Small intestine (tissue), 7 donors: ENCODE measurements at regions not wholly inside any gene's neighbourhood (a gene's known extent, or its start where the extent isn't known, plus 50 kb on each side); places are given as distances from the start of the nearest gene placed in this dataset.

ENCODE experiments used
- DNase-seq, 2 donors: peaks; one replicate each; pipeline versions ENCODE4 v3.0.0 to v3.0.0-alpha.2; 2013
- FAIRE-seq: peaks from 2 replicates; lab custom pipeline; 2012; peaks lifted over from hg19 to GRCh38; lab: Jason Lieb, UNC
- H3K27ac ChIP-seq, 3 donors: one replicate each; pipeline ENCODE4 v1.5.1; 2013; ENCODE audit warnings: low read length in 2 of 3, mild to moderate bottlenecking in 2 of 3, control low read depth in 1 of 3, inconsistent platforms in 1 of 3, low read depth in 1 of 3, moderate library complexity in 1 of 3
- H3K27me3 ChIP-seq, 3 donors: one replicate each; pipeline ENCODE4 v1.6.1; 2013; ENCODE audit warnings: low read length in 3 of 3, inconsistent platforms in 1 of 3; ENCODE audit not compliant: control insufficient read depth in 3 of 3, insufficient read depth in 3 of 3
- H3K36me3 ChIP-seq, 3 donors: one replicate each; pipeline ENCODE4 v1.6.1; 2013; ENCODE audit warnings: low read length in 3 of 3, inconsistent platforms in 1 of 3, low read depth in 1 of 3, mild to moderate bottlenecking in 1 of 3, moderate library complexity in 1 of 3; ENCODE audit not compliant: control insufficient read depth in 3 of 3, insufficient read depth in 2 of 3
- H3K4me1 ChIP-seq, 3 donors: one replicate each; pipeline ENCODE4 v1.6.1; 2013; ENCODE audit warnings: low read length in 2 of 3, inconsistent platforms in 1 of 3, low read depth in 1 of 3, mild to moderate bottlenecking in 1 of 3, moderate library complexity in 1 of 3; ENCODE audit not compliant: control insufficient read depth in 3 of 3, insufficient read depth in 2 of 3
- H3K4me3 ChIP-seq, 3 donors: one replicate each; pipeline ENCODE4 v1.5.1; 2013; ENCODE audit warnings: low read length in 3 of 3, control low read depth in 1 of 3, inconsistent platforms in 1 of 3, low read depth in 1 of 3, mild to moderate bottlenecking in 1 of 3, moderate library complexity in 1 of 3
- H3K9me3 ChIP-seq, 2 donors: one replicate each; pipeline ENCODE4 v1.6.1; 2013; ENCODE audit warnings: low read depth in 1 of 2, low read length in 1 of 2; ENCODE audit not compliant: control insufficient read depth in 2 of 2, insufficient read depth in 1 of 2
- WGBS, 3 donors: extraction: QIAGEN DNeasy Blood & Tissue Kit; methylation state at CpG; one replicate each; pipeline ENCODE4 v1.1.7; 2013; 5-methylcytosine and 5-hydroxymethylcytosine counted together
- donor health status: healthy with polysubstance abuse.
- donor health status: control.
- donor health status: control.
- donor health status: Bipolar disorder and iron deficiency.
- donor health status: healthy.

GRCh38 chr5:8081179-8081578, 212.2 kb downstream of the MTRR start:
- Histone ChIP-seq H3K4me3 (no peak overlapping the region), H3K36me3 (no peaks in the 10 kb centered on the region), H3K27ac (no peak overlapping the region), H3K4me1 (no peaks in the 10 kb centered on the region), H3K27me3 (no peaks in the 10 kb centered on the region), H3K9me3 (no peaks in the 10 kb centered on the region)
- WGBS, 3 donors = 34 to 50% (median 38%) methylated on average over 5 of the region's 5 CpGs
- DNase-seq (no peak), FAIRE-seq (no peak)

GRCh38 chr5:8093669-8094068, 224.7 kb downstream of the MTRR start:
- 91 to 94% (median 92%) methylated on average over 2 of the region's 2 CpGs for WGBS, 3 donors
- Histone ChIP-seq H3K4me3 (no peak overlapping the region), H3K9me3 (no peaks in the 10 kb centered on the region), H3K27me3 (no peaks in the 10 kb centered on the region), H3K4me1 (no peaks in the 10 kb centered on the region), H3K27ac (no peak overlapping the region), H3K36me3 (no peaks in the 10 kb centered on the region)
- DNase-seq (no peak), FAIRE-seq (no peak)

- no peaks in the 10 kb centered on the region for H3K4me1 ChIP-seq
- no peak for FAIRE-seq
- no peak overlapping the region for H3K4me3 ChIP-seq
- H3K36me3 ChIP-seq = no peaks in the 10 kb centered on the region
- H3K27me3 ChIP-seq = no peaks in the 10 kb centered on the region
- no peak for DNase-seq
- 80 to 85% (median 83%) methylated on average over 3 of the region's 3 CpGs for WGBS, 3 donors
- H3K27ac ChIP-seq = no peak overlapping the region
- no peaks in the 10 kb centered on the region for H3K9me3 ChIP-seq
Measured at GRCh38 chr5:8094304-8094703, 225.4 kb downstream of the MTRR start.

- FAIRE-seq (no peak), DNase-seq (no peak)
- Histone ChIP-seq H3K4me3 (no peak overlapping the region), H3K27ac (no peak overlapping the region), H3K9me3 (no peaks in the 10 kb centered on the region), H3K36me3 (no peaks in the 10 kb centered on the region), H3K27me3 (no peaks in the 10 kb centered on the region), H3K4me1 (no peaks in the 10 kb centered on the region)
- WGBS, 3 donors = 79 to 87% (median 83%) methylated on average over 3 of the region's 3 CpGs
Measured at GRCh38 chr5:8097146-8097545, 228.2 kb downstream of the MTRR start.

- 78 to 87% (median 83%) methylated on average over 2 of the region's 2 CpGs for WGBS, 3 donors
- H3K4me1 ChIP-seq = no peaks in the 10 kb centered on the region
- H3K36me3 ChIP-seq = no peaks in the 10 kb centered on the region
- no peak overlapping the region for H3K4me3 ChIP-seq
- no peak overlapping the region for H3K27ac ChIP-seq
- no peak for FAIRE-seq
- no peaks in the 10 kb centered on the region for H3K27me3 ChIP-seq
- no peak for DNase-seq
- H3K9me3 ChIP-seq = no peaks in the 10 kb centered on the region
Measured at GRCh38 chr5:8098081-8098480, 229.1 kb downstream of the MTRR start.

GRCh38 chr5:8102714-8103113, 233.8 kb downstream of the MTRR start:
- WGBS, 3 donors = 69 to 81% (median 69%) methylated on average over 1 of the region's 1 CpG
- H3K4me1 ChIP-seq = no peaks in the 10 kb centered on the region
- H3K36me3 ChIP-seq = no peaks in the 10 kb centered on the region
- DNase-seq (no peak), FAIRE-seq (no peak)
- no peak overlapping the region for H3K27ac ChIP-seq
- H3K4me3 ChIP-seq = no peak overlapping the region
- no peaks in the 10 kb centered on the region for H3K27me3 ChIP-seq
- no peaks in the 10 kb centered on the region for H3K9me3 ChIP-seq

- no peak for FAIRE-seq
- no peaks in the 10 kb centered on the region for H3K36me3 ChIP-seq
- H3K4me1 ChIP-seq = no peaks in the 10 kb centered on the region
- no peaks in the 10 kb centered on the region for H3K27me3 ChIP-seq
- H3K9me3 ChIP-seq = no peaks in the 10 kb centered on the region
- 77 to 87% (median 82%) methylated on average over 3 of the region's 3 CpGs for WGBS, 3 donors
- no peak overlapping the region for H3K27ac ChIP-seq
- no peak for DNase-seq
- no peak overlapping the region for H3K4me3 ChIP-seq
Measured at GRCh38 chr5:8114597-8115266, 245.8 kb downstream of the MTRR start.

- no peak overlapping the region for H3K4me3 ChIP-seq
- H3K27ac ChIP-seq = no peak overlapping the region
- H3K4me1 ChIP-seq = no peaks in the 10 kb centered on the region
- H3K9me3 ChIP-seq = no peaks in the 10 kb centered on the region
- FAIRE-seq = no peak
- 49 to 66% (median 65%) methylated on average over 3 of the region's 3 CpGs for WGBS, 3 donors
- no peaks in the 10 kb centered on the region for H3K36me3 ChIP-seq
- H3K27me3 ChIP-seq = no peaks in the 10 kb centered on the region
- no peak for DNase-seq
Measured at GRCh38 chr5:8123559-8123958, 254.6 kb downstream of the MTRR start.

- Histone ChIP-seq H3K9me3 (no peaks in the 10 kb centered on the region), H3K4me3 (no peak overlapping the region), H3K27ac (no peak overlapping the region), H3K4me1 (no peaks in the 10 kb centered on the region), H3K27me3 (no peaks in the 10 kb centered on the region), H3K36me3 (no peaks in the 10 kb centered on the region)
- FAIRE-seq = no peak
- DNase-seq = no peak
- 89 to 92% (median 92%) methylated on average over 5 of the region's 5 CpGs for WGBS, 3 donors
Measured at GRCh38 chr5:8134609-8135008, 265.7 kb downstream of the MTRR start.
